ENCODE measurements at regions not wholly inside any gene's neighbourhood (a gene's known extent, or its start where the extent isn't known, plus 50 kb on each side); places are given as distances from the start of the nearest gene placed in this dataset.

GRCh38 chr4:27288496-27288895, 427.9 kb downstream of the STIM2 start:
- no peak overlapping the region for H3K4me3 ChIP-seq (ENCODE audit: low read depth, low read length)
- DNase-seq (ENCODE audit: low read depth), result no peak
- no peak for TF ChIP-seq CTCF (IDR thresholded peaks at IDR 0.05; ENCODE audit: control insufficient read depth, extremely low read depth, insufficient read depth)

GRCh38 chr4:27289704-27290103, 429.1 kb downstream of the STIM2 start:
- DNase-seq (ENCODE audit: low read depth), result no peak
- TF ChIP-seq CTCF (IDR thresholded peaks at IDR 0.05; ENCODE audit: control insufficient read depth, extremely low read depth, insufficient read depth), result no peak
- H3K4me3 ChIP-seq (ENCODE audit: low read depth, low read length), result no peak overlapping the region

- no peak for DNase-seq (ENCODE audit: low read depth)
- no peak overlapping the region for H3K4me3 ChIP-seq (ENCODE audit: low read depth, low read length)
- TF ChIP-seq CTCF (IDR thresholded peaks at IDR 0.05; ENCODE audit: control insufficient read depth, extremely low read depth, insufficient read depth), result no peak
Measured at GRCh38 chr4:27293831-27294230, 433.2 kb downstream of the STIM2 start.

- DNase-seq (ENCODE audit: low read depth), result no peak
- H3K4me3 ChIP-seq (ENCODE audit: low read depth, low read length), result no peak overlapping the region
- no peak for TF ChIP-seq CTCF (IDR thresholded peaks at IDR 0.05; ENCODE audit: control insufficient read depth, extremely low read depth, insufficient read depth)
Measured at GRCh38 chr4:27304751-27305150, 444.1 kb downstream of the STIM2 start.

GRCh38 chr4:27305246-27305645, 444.6 kb downstream of the STIM2 start:
- no peak overlapping the region for H3K4me3 ChIP-seq (ENCODE audit: low read depth, low read length)
- no peak for TF ChIP-seq CTCF (IDR thresholded peaks at IDR 0.05; ENCODE audit: control insufficient read depth, extremely low read depth, insufficient read depth)
- DNase-seq (ENCODE audit: low read depth), result no peak

GRCh38 chr4:27308379-27308778, 447.7 kb downstream of the STIM2 start:
- no peak overlapping the region for H3K4me3 ChIP-seq (ENCODE audit: low read depth, low read length)
- DNase-seq (ENCODE audit: low read depth), result no peak
- TF ChIP-seq CTCF (IDR thresholded peaks at IDR 0.05; ENCODE audit: control insufficient read depth, extremely low read depth, insufficient read depth), result no peak

GRCh38 chr4:27315625-27316024, 455.0 kb downstream of the STIM2 start:
- no peak for DNase-seq (ENCODE audit: low read depth)
- no peak overlapping the region for H3K4me3 ChIP-seq (ENCODE audit: low read depth, low read length)
- no peak for TF ChIP-seq CTCF (IDR thresholded peaks at IDR 0.05; ENCODE audit: control insufficient read depth, extremely low read depth, insufficient read depth)

All from LNCaP clone FGC (cell line).